Endothelial cell of umbilical vein (primary cell): ENCODE measurements at regions not wholly inside any gene's neighbourhood (a gene's known extent, or its start where the extent isn't known, plus 50 kb on each side); places are given as distances from the start of the nearest gene placed in this dataset.

ENCODE experiments used
- BruUV-seq: library from RNA; stranded (reverse); fragments of 400-500 nt; replicated peaks from 2 replicates; lab custom pipeline; 2021; lab: Mats Ljungman, UMichigan
- CTCF ChIA-PET: fragments of 300-600, 350-600 bp; sonication (Branson Sonifier 250); formaldehyde crosslinking; loops from one replicate; lab custom pipeline; 2021; ENCODE audit warnings: antibody characterized with exemption, inconsistent platforms; lab: Charles Lee
- POLR2A ChIA-PET: fragments of 300-600, 350-600 bp; sonication (Branson Sonifier 250); formaldehyde crosslinking; loops from one replicate; lab custom pipeline; 2021; ENCODE audit warnings: antibody characterized with exemption, inconsistent platforms; lab: Charles Lee
- DNase-seq: peaks from one replicate; pipeline ENCODE4 v3.0.0-alpha.2; 2011; ENCODE audit warnings: low read depth, low spot score
- FAIRE-seq: peaks from 2 replicates; lab custom pipeline; 2011; peaks lifted over from hg19 to GRCh38; lab: Jason Lieb, UNC
- H2AFZ ChIP-seq: 2 replicates; pipeline ENCODE4 v1.6.0; 2012; ENCODE audit warnings: low read depth, low read length, control low read depth, inconsistent platforms
- H3K27ac ChIP-seq: 2 replicates; pipeline ENCODE4 v1.5.1; 2011; ENCODE audit warnings: low read depth, mild to moderate bottlenecking, control low read depth, low read length, moderate library complexity; ENCODE audit not compliant: insufficient read depth
- H3K27me3 ChIP-seq, 2 experiments: 2 replicates each; pipeline versions ENCODE4 v1.6.0 to v1.6.1; 2011; ENCODE audit warnings: low read length in 2 of 2, mixed read lengths in 1 of 2; ENCODE audit not compliant: control insufficient read depth in 2 of 2, insufficient read depth in 2 of 2
- H3K36me3 ChIP-seq, 2 experiments: 2 replicates in 1 of 2; 3 replicates in 1 of 2; pipeline ENCODE4 v1.5.1; 2011; ENCODE audit warnings: low read length in 2 of 2, mild to moderate bottlenecking in 1 of 2, moderate library complexity in 1 of 2; ENCODE audit not compliant: control insufficient read depth in 2 of 2, insufficient read depth in 2 of 2; ENCODE audit errors: extremely low read depth in 1 of 2
- H3K4me1 ChIP-seq: 3 replicates; pipeline ENCODE4 v1.5.1; 2011; ENCODE audit warnings: mild to moderate bottlenecking, low read length; ENCODE audit not compliant: control insufficient read depth, insufficient read depth; ENCODE audit errors: extremely low read depth
- H3K4me2 ChIP-seq: 2 replicates; pipeline ENCODE4 v1.6.1; 2011; ENCODE audit warnings: low read length, control low read depth, mixed read lengths; ENCODE audit not compliant: insufficient read depth
- H3K4me3 ChIP-seq, 3 experiments: fragments of 200-600 bp in 1 of 3; sonication (generic), shearing (Covaris generic) in 1 of 3; replicated peaks in 1 of 3; 2 replicates each; pipeline ENCODE4 v1.5.1; 2011 to 2016; ENCODE audit warnings: control low read depth in 3 of 3, low read length in 3 of 3, mild to moderate bottlenecking in 2 of 3, inconsistent platforms in 1 of 3, low read depth in 1 of 3, moderate library complexity in 1 of 3; ENCODE audit not compliant: insufficient read depth in 1 of 3
- H3K79me2 ChIP-seq: 2 replicates; pipeline ENCODE4 v1.6.0; 2012; ENCODE audit warnings: low read length, inconsistent platforms; ENCODE audit not compliant: control insufficient read depth, insufficient read depth
- H3K9ac ChIP-seq: replicated peaks from 2 replicates; pipeline ENCODE3; 2011; ENCODE audit warnings: low read length, control low read depth; ENCODE audit not compliant: insufficient read depth; ENCODE audit errors: extremely low read depth
- H3K9me1 ChIP-seq: replicated peaks from 3 replicates; pipeline ENCODE4 v1.6.0; 2011; ENCODE audit warnings: mild to moderate bottlenecking, low read length; ENCODE audit not compliant: control insufficient read depth, insufficient read depth; ENCODE audit errors: extremely low read depth
- H3K9me3 ChIP-seq: replicated peaks from 2 replicates; pipeline ENCODE4 v1.5.1; 2012; ENCODE audit warnings: low read length, inconsistent platforms; ENCODE audit not compliant: control insufficient read depth, insufficient read depth
- H4K20me1 ChIP-seq: replicated peaks from 2 replicates; pipeline ENCODE3; 2011; ENCODE audit warnings: mild to moderate bottlenecking, low read length; ENCODE audit not compliant: control insufficient read depth, insufficient read depth; ENCODE audit errors: extremely low read depth
- EZH2 ChIP-seq: IDR thresholded peaks from 2 replicates; pipeline ENCODE4 v1.6.1; 2012; ENCODE audit warnings: borderline replicate concordance, low read depth, mild to moderate bottlenecking, moderate library complexity, low read length, inconsistent platforms; ENCODE audit not compliant: severe bottlenecking
- FOS ChIP-seq: IDR thresholded peaks from 2 replicates; pipeline ENCODE4 v1.6.1; 2011; ENCODE audit warnings: mild to moderate bottlenecking, low read length, moderate library complexity, borderline replicate concordance; ENCODE audit not compliant: insufficient read depth
- GATA2 ChIP-seq: IDR thresholded peaks from 2 replicates; pipeline ENCODE4 v1.7.0; 2011; ENCODE audit warnings: low read depth, mild to moderate bottlenecking, moderate library complexity, mixed read lengths, low read length; ENCODE audit not compliant: insufficient read length, insufficient read depth
- JUN ChIP-seq: IDR thresholded peaks from 2 replicates; pipeline ENCODE4 v1.6.1; 2011; ENCODE audit warnings: borderline replicate concordance, low read depth; ENCODE audit not compliant: insufficient read length, insufficient read depth
- MAX ChIP-seq: IDR thresholded peaks from 2 replicates; pipeline ENCODE4 v1.6.1; 2011; ENCODE audit not compliant: insufficient read depth, insufficient read length
- MYC ChIP-seq: IDR thresholded peaks from one replicate; pipeline ENCODE4 v1.6.1; 2011; ENCODE audit warnings: mild to moderate bottlenecking, low read depth, low read length
- POLR2A ChIP-seq: IDR thresholded peaks from 2 replicates; pipeline ENCODE4 v1.6.1; 2012; ENCODE audit warnings: low read depth, mild to moderate bottlenecking, control low read depth, low read length
- POLR2AphosphoS5 ChIP-seq: IDR thresholded peaks from 2 replicates; pipeline ENCODE4 v1.6.1; 2012; ENCODE audit warnings: low read depth, mild to moderate bottlenecking, control low read depth, low read length, moderate library complexity; ENCODE audit not compliant: insufficient read depth
- dilution Hi-C: fragments of 300-500 bp; cut with MboI; formaldehyde crosslinking; loops from one replicate; pipeline ENCODE4 v1.15.0; 2019; ENCODE audit warnings: low sequenced_read_pairs; ENCODE audit not compliant: extremely low pct_ligation_motif_present
- intact Hi-C: fragments of 100-400 bp; cut with micrococcal nuclease; formaldehyde crosslinking; loops from one replicate; pipeline ENCODE4 v1.10.0; 2022

DNA sequence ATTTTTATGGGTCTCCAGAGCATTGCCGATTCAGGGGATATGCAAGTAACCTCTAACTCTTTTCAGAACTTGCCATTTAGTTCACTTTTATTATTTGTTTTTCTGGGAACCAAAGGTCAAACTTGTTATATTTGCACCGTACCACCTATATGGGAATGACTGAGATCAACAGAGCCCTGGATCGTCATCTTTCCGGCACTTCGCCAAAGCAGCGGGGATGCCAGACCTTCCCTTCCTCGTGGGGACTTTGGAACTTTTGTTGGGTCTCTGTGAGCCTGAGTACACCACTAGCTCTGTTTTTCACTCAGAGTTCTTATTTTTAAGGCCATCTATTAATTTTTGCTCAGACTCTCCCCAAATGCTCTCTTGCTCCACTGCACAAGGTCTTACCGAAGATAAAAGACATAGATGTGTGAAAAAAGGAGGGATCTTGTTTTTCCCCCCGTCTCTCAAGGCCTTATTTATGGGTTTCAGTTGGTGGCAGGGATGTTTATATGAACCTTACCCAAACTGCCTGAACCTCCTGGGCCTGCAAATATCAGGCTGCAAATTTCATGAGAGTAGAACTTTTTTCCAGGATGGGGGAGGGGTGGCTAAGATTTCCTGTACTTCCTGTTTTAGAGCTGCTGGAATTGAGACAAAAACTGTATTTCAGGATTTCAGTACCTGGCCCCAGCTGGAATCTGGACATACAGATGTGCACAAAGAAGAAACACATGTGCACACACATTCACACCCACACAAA, 350.3 kb downstream of the HRH4 start:
- no peaks in the 10 kb centered on the region for H3K27me3 ChIP-seq
- dilution Hi-C loops (no loop called here), intact Hi-C loops (no loop called here)
- CTCF ChIA-PET = interaction anchor here (1.0 kb wide), 1 partner anchor 16 kb away, joined by 3 read pairs; no protein-coding TSS in a partner anchor
- no peak overlapping the region for H3K4me3 ChIP-seq
- H3K27ac ChIP-seq = no peak overlapping the region
- H3K36me3 ChIP-seq = no peaks in the 10 kb centered on the region
- H4K20me1 ChIP-seq = no peaks in the 10 kb centered on the region
- H3K4me2 ChIP-seq = no peak overlapping the region
- H2AFZ ChIP-seq = no peak overlapping the region
- no peaks in the 10 kb centered on the region for H3K9me1 ChIP-seq
- no peak for DNase-seq
- POLR2A ChIA-PET = no interaction called here
- H3K4me1 ChIP-seq = peaks cover 14% of the 10 kb centered on the region
- no peaks in the 10 kb centered on the region for H3K79me2 ChIP-seq
- no TSS peak for BruUV-seq
- TF ChIP-seq FOS = no peak
- TF ChIP-seq POLR2A = no peak
- no peak for TF ChIP-seq JUN
- TF ChIP-seq POLR2AphosphoS5 = no peak
- TF ChIP-seq GATA2 = no peak
- no peaks in the 10 kb centered on the region for H3K9me3 ChIP-seq
- FAIRE-seq = no peak
- H3K9ac ChIP-seq = no peak overlapping the region

- Histone ChIP-seq H3K4me1 (peaks cover 14% of the 10 kb centered on the region), H3K4me3 (no peak overlapping the region), H3K4me2 (no peak overlapping the region), H2AFZ (no peak overlapping the region), H3K27ac (no peak overlapping the region), H3K79me2 (no peaks in the 10 kb centered on the region), H4K20me1 (no peaks in the 10 kb centered on the region), H3K27me3 (no peaks in the 10 kb centered on the region), H3K9me1 (no peaks in the 10 kb centered on the region), H3K9ac (no peak overlapping the region), H3K9me3 (no peaks in the 10 kb centered on the region), H3K36me3 (no peaks in the 10 kb centered on the region)
- intact Hi-C loops = no loop called here
- DNase-seq (no peak), FAIRE-seq (no peak)
- POLR2A ChIA-PET = no interaction called here
- CTCF ChIA-PET = no interaction called here
- BruUV-seq = no TSS peak
- dilution Hi-C loops = no loop called here
- TF ChIP-seq EZH2 (no peak), FOS (no peak), POLR2AphosphoS5 (no peak), MYC (no peak), POLR2A (no peak), MAX (no peak)
Measured at GRCh38 chr18:24811950-24812681, 351.7 kb downstream of the HRH4 start.
